IMR-90 (cell line): ENCODE measurements at regions not wholly inside any gene's neighbourhood (a gene's known extent, or its start where the extent isn't known, plus 50 kb on each side); places are given as distances from the start of the nearest gene placed in this dataset.

Experiments used
- ATAC-seq: fragments of 200-7000 bp; cut with Tn5 transposase; 2 replicates; pipeline ENCODE4 v1.9.1; 2020; ENCODE audit warnings: low read depth, mild to moderate bottlenecking, moderate library complexity
- BruUV-seq: library from RNA; stranded (reverse); fragments of 400-500 nt; replicated peaks from 2 replicates; lab custom pipeline; 2021; lab: Mats Ljungman, UMichigan
- CTCF ChIA-PET: fragments of 300-600 bp; formaldehyde crosslinking; extraction: SDS; loops from one replicate; lab custom pipeline; 2021; ENCODE audit warnings: antibody characterized with exemption; lab: Yijun Ruan, JAX
- POLR2A ChIA-PET: fragments of 300-600 bp; sonication (Branson Sonifier 250); formaldehyde crosslinking; loops from one replicate; lab custom pipeline; 2022; ENCODE audit warnings: antibody characterized with exemption; ENCODE audit not compliant: unreplicated experiment; lab: Charles Lee
- DNase-seq: peaks from one replicate; pipeline ENCODE4 v3.0.0; 2013
- H2AFZ ChIP-seq: replicated peaks from 2 replicates; pipeline ENCODE3; 2013; ENCODE audit warnings: low read length, mild to moderate bottlenecking; ENCODE audit not compliant: poor library complexity
- H2AK5ac ChIP-seq: 2 replicates; pipeline ENCODE4 v1.6.1; 2013; ENCODE audit warnings: low read depth, low read length, inconsistent platforms
- H2AK9ac ChIP-seq: replicated peaks from 2 replicates; pipeline ENCODE3; 2013; ENCODE audit warnings: mild to moderate bottlenecking, low read depth, low read length, moderate library complexity; ENCODE audit not compliant: poor library complexity
- H2BK120ac ChIP-seq: 2 replicates; pipeline ENCODE4 v1.6.1; 2013; ENCODE audit warnings: low read depth, low read length, inconsistent platforms
- H2BK15ac ChIP-seq: 3 replicates; pipeline ENCODE4 v1.6.1; 2013; ENCODE audit warnings: low read depth, low read length, inconsistent platforms
- H2BK20ac ChIP-seq: 2 replicates; pipeline ENCODE4 v1.6.1; 2013; ENCODE audit warnings: low read depth, mild to moderate bottlenecking, inconsistent platforms, low read length, moderate library complexity
- H2BK5ac ChIP-seq: 2 replicates; pipeline ENCODE4 v1.6.1; 2013; ENCODE audit warnings: mild to moderate bottlenecking, low read depth, low read length, inconsistent platforms; ENCODE audit not compliant: poor library complexity, severe bottlenecking
- H3K14ac ChIP-seq: replicated peaks from 2 replicates; pipeline ENCODE4 v1.6.1; 2013; ENCODE audit warnings: low read depth, low read length, inconsistent platforms
- H3K18ac ChIP-seq: 2 replicates; pipeline ENCODE4 v1.6.1; 2013; ENCODE audit warnings: low read depth, low read length, control low read depth
- H3K23ac ChIP-seq: 2 replicates; pipeline ENCODE4 v1.6.1; 2013; ENCODE audit warnings: low read depth, low read length, inconsistent platforms
- H3K27ac ChIP-seq: 2 replicates; pipeline ENCODE4 v1.5.1; 2013; ENCODE audit warnings: mild to moderate bottlenecking, control low read depth, low read length; ENCODE audit not compliant: insufficient read depth
- H3K27me3 ChIP-seq: 2 replicates; pipeline ENCODE4 v1.6.1; 2013; ENCODE audit warnings: low read length; ENCODE audit not compliant: control insufficient read depth, insufficient read depth
- H3K36me3 ChIP-seq: 2 replicates; pipeline ENCODE4 v1.6.1; 2013; ENCODE audit warnings: low read length, mixed read lengths; ENCODE audit not compliant: control insufficient read depth, insufficient read depth
- H3K4ac ChIP-seq: 2 replicates; pipeline ENCODE4 v1.6.1; 2013; ENCODE audit warnings: low read depth, low read length, inconsistent platforms
- H3K4me1 ChIP-seq: 2 replicates; pipeline ENCODE4 v1.6.1; 2013; ENCODE audit warnings: low read length, mixed read lengths; ENCODE audit not compliant: control insufficient read depth, insufficient read depth
- H3K4me2 ChIP-seq: 2 replicates; pipeline ENCODE4 v1.6.1; 2013; ENCODE audit warnings: low read depth, mild to moderate bottlenecking, control low read depth, low read length, moderate library complexity
- H3K4me3 ChIP-seq: 2 replicates; pipeline ENCODE4 v1.5.1; 2013; ENCODE audit warnings: low read depth, mild to moderate bottlenecking, control low read depth, low read length, moderate library complexity; ENCODE audit not compliant: insufficient read depth
- H3K56ac ChIP-seq: 2 replicates; pipeline ENCODE4 v1.6.1; 2013; ENCODE audit warnings: low read length, inconsistent platforms; ENCODE audit not compliant: insufficient read depth; ENCODE audit errors: extremely low read depth
- H3K79me1 ChIP-seq, 2 experiments: 2 replicates each; pipeline ENCODE4 v1.6.1; 2013; ENCODE audit warnings: low read length in 2 of 2, inconsistent platforms in 1 of 2, low read depth in 1 of 2
- H3K9ac ChIP-seq: 2 replicates; pipeline ENCODE4 v1.6.1; 2013; ENCODE audit warnings: low read depth, low read length, control low read depth
- H3K9me1 ChIP-seq: 2 replicates; pipeline ENCODE4 v1.6.1; 2013; ENCODE audit warnings: low read length, inconsistent platforms; ENCODE audit not compliant: insufficient read depth
- H3K9me3 ChIP-seq: 2 replicates; pipeline ENCODE4 v1.6.1; 2013; ENCODE audit warnings: low read length; ENCODE audit not compliant: control insufficient read depth, insufficient read depth
- H4K20me1 ChIP-seq: 2 replicates; pipeline ENCODE4 v1.6.1; 2013; ENCODE audit warnings: low read length, inconsistent platforms; ENCODE audit not compliant: insufficient read depth
- H4K5ac ChIP-seq: 2 replicates; pipeline ENCODE4 v1.6.1; 2013; ENCODE audit warnings: mild to moderate bottlenecking, low read depth, low read length, control low read depth
- H4K8ac ChIP-seq, 2 experiments: 2 replicates each; pipeline ENCODE4 v1.6.1; 2013; ENCODE audit warnings: low read depth in 2 of 2, low read length in 2 of 2, control low read depth in 1 of 2, inconsistent platforms in 1 of 2
- H4K91ac ChIP-seq: 2 replicates; pipeline ENCODE4 v1.6.1; 2013; ENCODE audit warnings: low read depth, low read length, inconsistent platforms; ENCODE audit not compliant: insufficient read depth
- BHLHE40 ChIP-seq: fragments of 150-350 bp; IDR thresholded peaks from 2 replicates; pipeline ENCODE4 v1.6.1; 2016; ENCODE audit warnings: mild to moderate bottlenecking, low read depth, low read length
- CEBPB ChIP-seq: IDR thresholded peaks from 2 replicates; pipeline ENCODE4 v1.6.1; 2012; ENCODE audit warnings: low read depth, low read length, improper control_type of control experiment
- CHD1 ChIP-seq: IDR thresholded peaks from 2 replicates; pipeline ENCODE4 v1.6.1; 2012; ENCODE audit warnings: low read depth, low read length, improper control_type of control experiment
- MAZ ChIP-seq: IDR thresholded peaks from 2 replicates; pipeline ENCODE4 v1.6.1; 2012; ENCODE audit warnings: low read depth, mild to moderate bottlenecking, low read length, improper control_type of control experiment, moderate library complexity, borderline replicate concordance
- RAD21 ChIP-seq: IDR thresholded peaks from 2 replicates; pipeline ENCODE4 v1.6.1; 2012; ENCODE audit warnings: low read length, improper control_type of control experiment
- WGBS, 2 experiments: methylation state at CpG; one replicate each; pipeline versions ENCODE4 v1.1.5 to v1.1.7; 2013; ENCODE audit warnings: missing lambda C conversion rate in 2 of 2; ENCODE audit not compliant: insufficient read length in 1 of 2; ENCODE audit errors: extremely low coverage in 2 of 2; 5-methylcytosine and 5-hydroxymethylcytosine counted together
- dilution Hi-C: fragments of 300-500 bp; cut with HindIII; formaldehyde crosslinking; loops from one replicate; pipeline ENCODE4 v1.14.3; 2018; ENCODE audit warnings: low sequenced_read_pairs; ENCODE audit not compliant: unreplicated experiment
- in situ Hi-C: fragments of 300-500 bp; cut with MboI; formaldehyde crosslinking; loops from 3 replicates; pipeline ENCODE4 v1.14.3; 2019; ENCODE audit warnings: low sequenced_read_pairs, inconsistent platforms, mixed read lengths
- intact Hi-C: fragments of 100-400 bp; cut with micrococcal nuclease; formaldehyde crosslinking; loops from 2 replicates; pipeline ENCODE4 v1.10.0; 2022

- Histone ChIP-seq H3K23ac (0 out of 2 replicates have a peak overlapping the region, but pooled peaks have one; percentile 14), H3K14ac (no peak overlapping the region), H3K27ac (no peak overlapping the region), H3K79me1 (no peaks in the 10 kb centered on the region), H2AFZ (no peak overlapping the region), H2AK5ac (no peak overlapping the region), H4K5ac (no peak overlapping the region), H4K8ac (no peak overlapping the region), H3K9ac (no peak overlapping the region), H3K56ac (no peak overlapping the region), H2AK9ac (no peak overlapping the region), H2BK5ac (no peak overlapping the region), H3K4me1 (peaks cover 3% of the 10 kb centered on the region; the same call in 1 of the 2 replicates), H3K4me2 (no peak overlapping the region), H2BK120ac (peak overlapping the region; percentile 27; the same call in 1 of the 2 replicates), H3K9me3 (no peaks in the 10 kb centered on the region), H2BK15ac (peak overlapping the region; percentile 82; the same call in 2 of the 3 replicates), H4K20me1 (no peaks in the 10 kb centered on the region), H3K9me1 (no peaks in the 10 kb centered on the region), H3K18ac (no peak overlapping the region), H3K4me3 (no peak overlapping the region), H3K36me3 (no peaks in the 10 kb centered on the region), H2BK20ac (peak overlapping the region; percentile 65; the same call in 1 of the 2 replicates), H4K91ac (no peak overlapping the region), H3K27me3 (no peaks in the 10 kb centered on the region), H3K4ac (no peak overlapping the region)
- ChIA-PET POLR2A (no interaction called here), CTCF (interaction anchor here (0.6 to 1.1 kb wide), 3 partner anchors 10 to 828 kb away, joined by 3 to 4 read pairs (median 3); no protein-coding TSS in a partner anchor)
- no peak for TF ChIP-seq BHLHE40
- no peak for TF ChIP-seq RAD21
- TF ChIP-seq CEBPB, result no peak
- no peak for TF ChIP-seq MAZ
- no peak for TF ChIP-seq CHD1
- intact Hi-C loops (no loop called here), in situ Hi-C loops (no loop called here), dilution Hi-C loops (no loop called here)
- no TSS peak for BruUV-seq
- no CpG with 5 or more reads among the region's 6 CpGs for WGBS, 2 experiments
- no peak for ATAC-seq
- DNase-seq, result no peak
Observed at GRCh38 chr2:144583381-144583729, 63.4 kb upstream of the ZEB2 start.
